ENCODE measurements at regions not wholly inside any gene's neighbourhood (a gene's known extent, or its start where the extent isn't known, plus 50 kb on each side); places are given as distances from the start of the nearest gene placed in this dataset.

- peak overlapping the region; percentile 36 for H3K4me3 Mint-ChIP-seq (ENCODE audit: unreplicated experiment)
- no peak overlapping the region for H3K4me3 ChIP-seq (ENCODE audit: low read depth, low read length)
- peak overlapping the region; percentile 40 for H3K27ac Mint-ChIP-seq (ENCODE audit: unreplicated experiment)
These were observed 106.6 kb upstream of the CELF2 start for GRCh38 chr10:10911035-10911434.

GRCh38 chr10:10911471-10911921 lies 106.2 kb upstream of the CELF2 start:
- BruUV-seq (replicated peaks): no TSS peak
- peak; percentile 55 to 71 for DNase-seq
- Histone ChIP-seq H3K9me3 (no peaks in the 10 kb centered on the region), H3K4me1 (peaks cover 5% of the 10 kb centered on the region; the same call in 1 of the 2 replicates), H3K4me3 (ENCODE audit: low read depth, low read length) (no peak overlapping the region), H3K27me3 (replicated peaks; ENCODE audit: control insufficient read depth, insufficient read depth, low read length) (no peaks in the 10 kb centered on the region), H3K36me3 (ENCODE audit: control insufficient read depth, insufficient read depth, low read length) (no peaks in the 10 kb centered on the region)
- Mint-ChIP-seq H3K27me3 (ENCODE audit: insufficient read depth, unreplicated experiment) (peaks cover 9% of the 10 kb centered on the region), H3K36me3 (ENCODE audit: insufficient read depth, unreplicated experiment) (no peaks in the 10 kb centered on the region), H3K4me1 (ENCODE audit: low read depth, unreplicated experiment) (peaks cover 6% of the 10 kb centered on the region), H3K27ac (ENCODE audit: unreplicated experiment) (peak overlapping the region; percentile 40), H3K9me3 (ENCODE audit: unreplicated experiment) (no peaks in the 10 kb centered on the region), H3K4me3 (ENCODE audit: unreplicated experiment) (peak overlapping the region; percentile 36)
- TF ChIP-seq, protein P1, sequence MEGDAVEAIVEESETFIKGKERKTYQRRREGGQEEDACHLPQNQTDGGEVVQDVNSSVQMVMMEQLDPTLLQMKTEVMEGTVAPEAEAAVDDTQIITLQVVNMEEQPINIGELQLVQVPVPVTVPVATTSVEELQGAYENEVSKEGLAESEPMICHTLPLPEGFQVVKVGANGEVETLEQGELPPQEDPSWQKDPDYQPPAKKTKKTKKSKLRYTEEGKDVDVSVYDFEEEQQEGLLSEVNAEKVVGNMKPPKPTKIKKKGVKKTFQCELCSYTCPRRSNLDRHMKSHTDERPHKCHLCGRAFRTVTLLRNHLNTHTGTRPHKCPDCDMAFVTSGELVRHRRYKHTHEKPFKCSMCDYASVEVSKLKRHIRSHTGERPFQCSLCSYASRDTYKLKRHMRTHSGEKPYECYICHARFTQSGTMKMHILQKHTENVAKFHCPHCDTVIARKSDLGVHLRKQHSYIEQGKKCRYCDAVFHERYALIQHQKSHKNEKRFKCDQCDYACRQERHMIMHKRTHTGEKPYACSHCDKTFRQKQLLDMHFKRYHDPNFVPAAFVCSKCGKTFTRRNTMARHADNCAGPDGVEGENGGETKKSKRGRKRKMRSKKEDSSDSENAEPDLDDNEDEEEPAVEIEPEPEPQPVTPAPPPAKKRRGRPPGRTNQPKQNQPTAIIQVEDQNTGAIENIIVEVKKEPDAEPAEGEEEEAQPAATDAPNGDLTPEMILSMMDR (IDR thresholded peaks at IDR 0.05; ENCODE audit: insufficient read depth in 1 of 2, low read depth in 1 of 2, low read length in 1 of 2, severe bottlenecking in 1 of 2, unreplicated experiment in 1 of 2): no peak
- ChIA-PET POLR2A (no interaction called here), CTCF (no interaction called here)
- intact Hi-C loops (cut with micrococcal nuclease; ENCODE audit: unreplicated experiment): no loop called here

More at GRCh38 chr10:10911035-10911434, 106.6 kb upstream of the CELF2 start:
- TF ChIP-seq, protein P1 (IDR thresholded peaks at IDR 0.05; ENCODE audit: insufficient read depth in 1 of 2, low read depth in 1 of 2, low read length in 1 of 2, severe bottlenecking in 1 of 2, unreplicated experiment in 1 of 2): no peak
- POLR2A ChIA-PET: no interaction called here
- CTCF ChIA-PET: interaction anchor here (0.7 kb wide), 1 partner anchor 205 kb away, joined by 8 read pairs; no protein-coding TSS in a partner anchor
- no peak for DNase-seq
- Mint-ChIP-seq H3K27me3 (ENCODE audit: insufficient read depth, unreplicated experiment) (peaks cover 9% of the 10 kb centered on the region), H3K4me1 (ENCODE audit: low read depth, unreplicated experiment) (peaks cover 6% of the 10 kb centered on the region), H3K9me3 (ENCODE audit: unreplicated experiment) (no peaks in the 10 kb centered on the region), H3K36me3 (ENCODE audit: insufficient read depth, unreplicated experiment) (no peaks in the 10 kb centered on the region)
- H3K36me3 ChIP-seq (ENCODE audit: control insufficient read depth, insufficient read depth, low read length): no peaks in the 10 kb centered on the region
- no peaks in the 10 kb centered on the region for H3K9me3 ChIP-seq
- no peaks in the 10 kb centered on the region for H3K27me3 ChIP-seq (replicated peaks; ENCODE audit: control insufficient read depth, insufficient read depth, low read length)
- BruUV-seq (replicated peaks): no TSS peak
- intact Hi-C loops (cut with micrococcal nuclease; ENCODE audit: unreplicated experiment): no loop called here
- peaks cover 5% of the 10 kb centered on the region; the same call in 1 of the 2 replicates for H3K4me1 ChIP-seq

GRCh38 chr10:10914144-10914543 lies 103.5 kb upstream of the CELF2 start:
- Histone ChIP-seq H3K4me3 (ENCODE audit: low read depth, low read length) (no peak overlapping the region), H3K27me3 (replicated peaks; ENCODE audit: control insufficient read depth, insufficient read depth, low read length) (no peaks in the 10 kb centered on the region), H3K36me3 (ENCODE audit: control insufficient read depth, insufficient read depth, low read length) (no peaks in the 10 kb centered on the region), H3K9me3 (no peaks in the 10 kb centered on the region), H3K4me1 (peaks cover 5% of the 10 kb centered on the region; the same call in 1 of the 2 replicates)
- intact Hi-C loops (cut with micrococcal nuclease; ENCODE audit: unreplicated experiment): no loop called here
- ChIA-PET CTCF (no interaction called here), POLR2A (no interaction called here)
- BruUV-seq (replicated peaks): no TSS peak
- Mint-ChIP-seq H3K27me3 (ENCODE audit: insufficient read depth, unreplicated experiment) (peaks cover 9% of the 10 kb centered on the region), H3K27ac (ENCODE audit: unreplicated experiment) (no peak overlapping the region), H3K4me1 (ENCODE audit: low read depth, unreplicated experiment) (peaks cover 6% of the 10 kb centered on the region), H3K4me3 (ENCODE audit: unreplicated experiment) (no peak overlapping the region), H3K9me3 (ENCODE audit: unreplicated experiment) (no peaks in the 10 kb centered on the region), H3K36me3 (ENCODE audit: insufficient read depth, unreplicated experiment) (no peaks in the 10 kb centered on the region)
- TF ChIP-seq, protein P1 (IDR thresholded peaks at IDR 0.05; ENCODE audit: insufficient read depth in 1 of 2, low read depth in 1 of 2, low read length in 1 of 2, severe bottlenecking in 1 of 2, unreplicated experiment in 1 of 2): no peak
- no peak for DNase-seq
